ENCODE measurements at regions not wholly inside any gene's neighbourhood (a gene's known extent, or its start where the extent isn't known, plus 50 kb on each side); places are given as distances from the start of the nearest gene placed in this dataset.
"Not testable (repeated sequence)": the region's sequence is repeated elsewhere in the genome, so short reads cannot be mapped to it uniquely, and the experiment has no call there.

DNA sequence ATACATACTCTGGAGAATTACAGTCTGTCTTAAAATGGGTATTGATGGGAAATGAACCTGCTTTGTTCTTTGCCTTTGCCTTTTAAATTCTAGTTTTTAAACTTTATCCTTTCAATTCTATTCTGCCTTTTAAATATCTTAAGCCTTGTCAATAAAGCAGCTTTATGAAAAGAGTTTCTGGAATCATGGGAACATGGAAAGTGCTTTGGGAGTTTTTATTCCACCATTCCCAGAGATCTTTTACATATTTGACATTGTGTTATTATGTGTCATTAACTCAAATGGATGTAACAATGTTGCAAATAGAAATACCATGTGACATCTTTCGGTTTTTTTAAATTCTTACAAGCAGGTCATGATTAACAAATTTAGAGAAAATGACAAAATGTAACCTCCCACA, 555.7 kb upstream of the ANO3 start:
- no peak for DNase-seq

DNA sequence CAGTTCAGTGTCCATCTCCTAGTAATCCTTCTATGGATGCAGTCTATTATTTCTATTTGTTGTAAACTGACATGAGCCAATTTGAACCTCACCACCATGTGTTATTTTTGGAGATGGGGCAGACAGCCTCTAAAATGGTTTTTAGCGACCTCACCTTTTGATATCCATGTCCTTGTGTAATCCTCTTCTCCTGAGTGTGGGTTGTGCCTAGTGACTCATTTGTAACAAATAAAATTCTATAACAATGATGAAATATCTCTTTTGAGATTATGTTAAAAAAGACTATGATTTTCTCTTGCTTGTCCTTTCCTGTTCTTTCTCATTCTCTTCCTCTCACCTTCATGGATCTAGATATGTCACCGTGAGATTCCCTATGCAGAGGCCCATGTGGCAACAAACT, 554.6 kb upstream of the ANO3 start:
- DNase-seq = no peak

DNA sequence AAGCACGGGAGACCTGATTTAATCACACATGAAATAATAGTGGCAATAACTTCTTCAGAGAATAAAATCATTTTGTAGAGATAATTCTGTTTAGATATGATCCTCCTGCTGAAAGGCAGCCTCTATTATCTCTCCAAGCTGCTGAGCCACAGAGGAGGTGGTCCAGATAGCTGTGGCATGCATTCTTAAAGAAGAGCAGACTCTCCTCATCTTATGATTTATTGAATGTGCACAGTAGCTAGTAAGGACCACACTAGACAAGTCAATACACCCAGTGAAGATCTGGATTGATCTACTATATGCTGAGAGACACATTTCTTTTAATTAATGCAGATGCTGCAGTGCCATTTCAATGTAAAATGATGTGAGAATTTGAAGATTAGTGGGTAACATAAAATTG, 552.9 kb upstream of the ANO3 start:
- DNase-seq = no peak

DNA sequence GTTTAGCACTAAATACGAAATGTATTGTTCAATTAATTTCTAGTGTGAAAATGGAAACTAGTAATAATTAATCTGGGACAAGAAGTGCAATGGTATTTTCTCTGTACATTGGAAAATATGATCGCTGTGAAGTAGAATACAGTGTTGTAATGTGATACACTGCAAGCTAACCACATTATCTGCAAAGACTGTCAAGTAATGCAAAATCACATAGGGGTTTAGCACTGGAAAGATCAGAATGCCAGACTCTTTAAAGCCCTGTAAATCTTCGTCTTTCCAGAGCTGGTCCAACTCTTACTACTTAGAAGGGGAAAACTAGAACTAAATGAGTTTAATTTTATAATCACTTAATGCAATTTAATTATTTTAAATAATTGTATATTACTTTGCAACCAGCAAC, 544.5 kb upstream of the ANO3 start:
- peak; percentile 39 to 65 for DNase-seq

DNA sequence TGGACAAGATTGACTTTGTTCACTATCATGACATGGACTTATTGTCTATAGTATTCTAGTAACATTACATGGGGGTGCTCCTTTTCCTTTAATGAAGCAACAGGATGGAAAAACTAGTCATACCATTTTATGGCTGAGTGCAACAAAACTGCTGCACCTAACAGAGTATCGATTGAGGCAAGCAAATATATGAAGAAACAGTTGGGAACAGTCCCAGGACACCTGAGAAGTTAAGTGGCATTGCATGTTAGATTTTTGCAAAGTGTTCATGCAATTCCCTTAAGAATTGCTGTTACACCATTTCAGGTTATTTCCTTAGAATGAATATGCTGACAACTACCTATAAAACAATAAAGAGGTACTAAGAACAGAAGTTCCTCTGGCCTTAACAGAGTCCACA, 541.5 kb upstream of the ANO3 start:
- no peak for DNase-seq

DNA sequence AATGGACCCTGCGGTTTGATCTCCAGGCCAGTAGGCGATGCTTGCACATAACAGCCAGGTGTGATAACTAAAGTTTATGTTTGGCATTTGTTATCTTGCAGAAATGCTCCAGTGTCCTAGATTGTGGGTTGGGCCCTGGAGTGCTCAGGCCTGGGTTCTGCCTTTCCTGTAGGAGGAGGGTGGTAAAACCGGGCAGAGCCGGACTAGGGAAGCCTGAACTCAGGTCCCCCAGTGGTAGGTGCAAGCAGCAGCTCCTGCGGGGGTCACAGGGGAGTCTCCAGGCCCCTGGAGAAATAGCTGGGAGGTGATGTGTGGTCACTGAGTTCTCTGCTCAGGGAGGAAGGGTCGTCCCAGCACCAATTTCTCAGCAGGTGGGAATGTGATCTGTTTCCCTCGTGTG, 538.3 kb upstream of the ANO3 start:
- no peak for DNase-seq

DNA sequence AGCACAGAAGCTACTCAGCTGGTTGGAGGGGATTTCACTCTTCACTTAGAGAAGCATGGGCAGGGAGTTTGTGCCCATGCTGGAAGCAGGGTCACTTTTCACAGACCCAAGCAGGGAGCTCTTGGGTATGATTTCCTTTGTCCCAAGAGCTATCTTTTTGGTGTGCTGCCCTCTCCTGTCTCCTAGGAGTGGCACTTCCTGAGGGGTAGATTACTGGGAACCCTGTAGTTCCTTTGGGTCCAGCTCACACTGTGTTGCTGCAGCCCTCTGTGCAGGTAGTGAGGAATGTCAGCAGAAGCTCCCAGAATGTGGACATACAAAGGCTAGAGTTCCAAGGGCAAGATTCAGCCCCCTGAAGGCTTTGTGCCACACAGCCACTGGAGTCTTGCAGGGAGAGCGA, 537.1 kb upstream of the ANO3 start:
- no peak for DNase-seq

DNA sequence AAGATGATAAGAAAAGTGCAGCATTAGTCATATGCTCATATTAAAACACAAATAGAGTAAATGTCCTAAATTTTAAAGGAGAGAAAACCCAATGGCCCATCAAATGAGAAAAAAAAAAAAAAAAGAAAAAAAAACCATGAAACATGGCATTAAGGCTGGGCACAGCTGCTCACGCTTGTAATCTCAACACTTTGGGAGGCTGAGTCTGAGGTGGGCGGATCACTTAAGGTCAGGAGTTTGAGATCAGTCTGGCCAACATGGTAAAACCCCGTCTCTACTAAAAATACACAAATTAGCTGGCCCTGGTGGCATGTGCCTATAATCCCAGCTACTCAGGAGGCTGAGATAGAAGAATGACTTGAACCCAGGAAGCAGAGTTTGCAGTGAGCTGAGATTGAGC, 515.5 kb upstream of the ANO3 start:
- DNase-seq = no peak

DNA sequence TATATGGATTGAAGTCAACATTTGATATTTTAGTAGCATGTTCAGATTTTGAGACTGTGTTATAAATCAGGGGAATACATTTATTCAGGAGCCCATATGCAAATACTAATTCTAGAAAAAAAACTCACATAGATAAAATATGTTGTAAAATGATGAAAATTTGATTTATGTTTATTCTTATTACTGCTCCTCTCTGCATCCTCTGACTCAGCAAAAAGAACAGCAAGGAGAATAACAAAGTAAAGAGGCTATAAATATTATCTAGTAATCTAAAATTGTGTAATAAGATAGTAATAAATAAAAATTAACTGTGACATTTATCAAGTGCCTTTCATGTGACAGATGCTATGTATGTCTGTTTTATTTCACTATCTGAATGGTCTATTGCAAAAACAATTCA, 507.2 kb upstream of the ANO3 start:
- no peak for DNase-seq

DNA sequence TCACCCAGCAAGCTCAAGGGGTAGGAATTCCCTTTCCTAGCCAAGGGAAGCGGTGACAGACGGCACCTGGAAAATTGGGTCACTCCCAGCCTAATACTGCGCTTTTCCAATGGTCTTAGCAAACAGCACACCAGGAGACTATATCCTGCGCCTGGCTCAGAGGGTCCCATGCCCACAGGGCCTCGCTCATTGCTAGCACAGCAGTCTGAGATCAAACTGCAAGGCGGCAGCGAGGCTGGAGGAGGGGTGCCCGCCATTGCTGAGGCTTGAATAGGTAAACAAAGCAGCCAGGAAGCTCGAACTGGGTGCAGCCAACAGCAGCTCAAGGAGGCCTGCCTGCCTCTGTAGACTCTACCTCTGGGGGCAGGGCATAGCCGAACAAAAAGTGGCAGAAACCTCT, 500.4 kb upstream of the ANO3 start:
- not testable (repeated sequence) for DNase-seq

DNA sequence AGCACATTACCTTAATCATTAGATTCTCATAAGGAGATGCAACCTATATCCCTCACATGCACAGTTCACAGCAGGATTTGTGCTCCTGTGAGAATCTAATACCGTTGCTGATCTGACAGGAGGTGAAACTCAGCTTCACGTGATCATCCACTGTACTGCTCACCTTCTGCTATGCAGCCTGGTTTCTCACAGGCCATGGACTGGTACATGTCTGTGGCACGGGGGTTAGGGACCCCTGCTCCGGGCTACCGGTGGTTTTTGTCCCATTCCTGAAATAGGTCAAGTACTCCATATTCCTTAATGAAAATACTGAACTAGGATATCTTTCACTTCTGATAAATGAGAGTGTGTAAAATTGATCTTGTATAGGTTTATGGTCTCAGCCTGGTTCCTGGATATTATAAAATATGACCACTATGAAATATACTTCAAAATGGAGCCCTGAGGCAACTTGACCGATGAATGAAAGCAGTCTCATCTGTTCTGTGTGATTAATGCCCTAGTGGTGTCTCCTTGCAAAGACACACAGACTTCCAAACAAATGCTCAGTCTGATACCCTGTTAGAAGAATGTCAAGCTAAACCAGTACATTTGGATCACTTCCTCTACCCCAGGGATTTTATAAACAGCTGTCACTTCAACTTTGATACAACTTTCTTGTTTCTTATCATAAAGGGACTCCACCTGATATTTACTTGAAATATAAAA, 492.9 kb upstream of the ANO3 start:
- DNase-seq = peak in 1 of 2 experiments; percentile 9

DNA sequence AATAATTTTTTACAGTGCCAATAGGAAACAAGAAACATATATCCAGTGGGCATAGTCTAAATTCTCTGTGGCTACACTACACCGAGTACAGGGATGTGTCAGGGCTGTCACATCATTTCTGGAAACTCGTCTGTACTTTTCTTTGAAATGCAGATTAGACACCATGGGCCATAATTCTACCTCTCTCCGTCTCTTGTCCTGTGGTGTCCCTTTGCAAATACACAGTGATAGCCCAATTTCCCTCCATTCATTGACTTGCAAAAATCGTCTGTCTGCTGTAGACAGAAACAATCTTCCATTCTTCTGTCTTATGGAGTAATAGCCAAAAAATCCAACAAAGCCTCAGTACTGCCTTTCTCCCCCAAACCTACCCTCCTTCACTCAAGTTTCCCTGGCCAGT, 487.1 kb upstream of the ANO3 start:
- DNase-seq = no peak

DNA sequence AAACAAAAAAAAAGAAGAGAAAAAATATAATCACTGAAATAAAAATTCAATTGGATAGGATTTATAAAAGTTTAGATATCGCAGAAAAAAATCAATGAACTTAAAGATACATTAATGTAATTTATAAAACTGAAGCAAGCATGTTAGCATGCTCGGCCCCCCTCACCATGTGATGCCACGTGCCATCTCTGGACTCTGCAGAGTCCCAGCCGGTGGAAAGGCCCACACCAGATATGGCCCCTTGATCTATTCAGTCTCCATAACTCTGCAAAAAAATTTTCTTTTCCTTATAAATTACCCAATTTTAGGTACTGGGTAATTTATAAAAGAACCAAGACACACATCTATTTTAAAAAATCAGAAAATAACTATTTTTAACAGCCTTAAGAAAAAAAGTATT, 476.0 kb upstream of the ANO3 start:
- no peak for DNase-seq

DNA sequence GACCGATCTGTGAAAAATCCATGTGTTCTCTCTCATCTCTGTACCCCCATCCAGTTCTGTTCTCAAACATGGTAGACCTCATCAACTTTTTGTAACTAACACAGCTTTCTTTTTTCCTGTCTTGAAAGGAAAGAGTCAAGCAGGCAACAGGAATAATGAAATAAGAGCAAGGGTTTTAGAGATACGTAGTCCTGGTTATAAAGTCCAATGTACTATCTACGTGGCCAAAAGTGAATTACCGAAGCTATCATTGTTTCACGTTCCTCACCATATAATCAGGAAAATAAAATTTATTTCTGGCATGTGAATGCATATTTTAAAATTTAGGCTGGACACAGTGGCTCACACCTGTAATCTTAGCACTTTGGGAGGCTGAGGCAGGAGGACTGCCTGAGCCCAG, 472.2 kb upstream of the ANO3 start:
- DNase-seq = no peak

DNA sequence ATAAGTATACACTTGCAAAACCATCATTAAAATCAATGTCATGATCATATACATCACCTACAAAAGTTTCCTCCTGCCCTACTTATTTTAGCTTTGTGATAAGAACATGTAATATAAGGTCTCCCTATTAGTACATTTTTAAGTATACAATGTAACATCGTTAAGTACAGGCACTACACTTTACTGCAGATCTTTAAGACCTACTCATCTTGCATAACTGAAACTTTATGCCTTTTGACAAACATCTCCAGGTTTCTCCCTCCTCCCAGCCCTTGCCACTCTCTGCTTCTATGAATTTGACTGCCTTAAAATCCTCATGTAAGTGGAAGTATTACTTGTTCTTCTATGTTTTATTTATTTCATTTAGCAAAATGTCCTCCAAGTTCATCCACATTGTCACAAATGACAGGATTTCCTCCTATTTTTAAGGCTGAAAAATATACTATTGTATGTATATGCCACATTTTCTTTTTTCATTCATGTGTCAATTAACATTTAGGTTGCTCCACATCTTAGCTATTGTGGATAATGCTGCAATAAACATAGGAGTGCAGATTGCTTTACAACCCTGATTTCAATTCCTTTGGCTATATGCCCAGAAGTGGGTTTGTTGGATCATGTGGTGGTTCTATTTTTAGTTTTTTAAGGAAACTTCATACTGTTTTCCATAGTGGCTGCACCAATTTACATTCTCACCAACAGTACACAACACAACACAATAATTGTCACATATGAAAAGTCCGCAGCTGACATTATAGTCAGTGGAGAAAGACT, 471.1 kb upstream of the ANO3 start:
- peak; percentile 11 to 32 for DNase-seq

DNA sequence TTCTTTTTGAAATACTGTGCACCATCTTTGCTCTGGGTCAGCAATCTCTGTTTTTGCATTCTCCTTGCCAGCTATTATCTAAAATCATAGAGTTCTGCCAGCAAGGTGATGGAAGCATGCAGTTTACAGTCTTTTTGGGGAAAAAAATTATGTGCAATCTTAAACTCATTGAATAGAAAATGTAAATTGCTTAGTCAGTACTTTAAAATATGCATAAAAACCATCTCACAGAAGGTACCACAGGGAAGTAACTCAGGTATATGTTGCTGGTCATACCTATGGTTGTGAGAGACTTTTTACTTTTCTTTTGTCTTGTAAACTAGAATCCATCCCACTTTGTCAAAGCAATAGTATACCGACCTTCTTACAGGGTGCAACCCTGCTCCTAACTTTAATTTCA, 469.8 kb upstream of the ANO3 start:
- no peak for DNase-seq

DNA sequence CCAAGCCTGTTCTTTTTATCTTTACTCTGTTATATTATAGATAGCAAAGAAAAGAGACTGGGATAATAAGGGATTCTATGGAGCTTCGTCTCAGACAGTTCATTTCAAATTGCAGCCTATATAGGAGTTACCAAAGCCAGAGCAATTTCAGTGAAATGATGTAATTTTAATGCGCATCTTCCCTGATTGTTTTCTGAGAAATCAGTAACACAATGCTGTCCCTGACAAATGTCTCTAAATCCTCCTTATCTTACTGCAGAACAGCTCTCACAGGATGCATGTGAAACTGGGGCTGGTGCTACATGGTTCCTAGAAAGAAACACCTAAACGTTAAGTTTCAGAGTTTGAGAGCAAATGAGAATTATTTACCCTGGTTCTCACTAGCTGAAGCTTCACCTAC, 467.9 kb upstream of the ANO3 start:
- DNase-seq = no peak

DNA sequence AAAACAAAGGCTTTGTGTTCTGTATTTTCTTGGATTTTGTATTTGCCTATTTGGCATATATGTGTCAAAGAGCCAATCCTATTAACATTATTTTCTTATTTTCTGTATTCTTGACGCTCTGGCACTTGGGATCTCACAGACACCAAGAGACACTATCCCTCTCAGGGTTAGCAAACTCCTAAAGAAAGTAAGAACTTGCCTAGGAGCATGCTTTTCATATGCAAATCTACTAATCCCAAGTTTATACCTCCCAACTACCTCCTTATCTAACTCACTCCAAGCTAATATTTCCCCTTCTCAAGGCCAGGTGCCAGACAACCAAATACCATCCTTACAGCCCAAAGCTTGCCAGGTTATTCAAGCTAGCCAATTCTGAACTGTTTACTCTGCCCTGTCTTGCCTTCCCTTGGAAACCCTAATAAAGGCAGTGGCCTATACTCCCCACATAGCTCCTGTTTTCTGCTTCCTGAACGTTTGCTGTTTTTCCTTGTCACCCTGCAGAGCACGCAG, 455.4 kb upstream of the ANO3 start:
- no peak for DNase-seq

DNA sequence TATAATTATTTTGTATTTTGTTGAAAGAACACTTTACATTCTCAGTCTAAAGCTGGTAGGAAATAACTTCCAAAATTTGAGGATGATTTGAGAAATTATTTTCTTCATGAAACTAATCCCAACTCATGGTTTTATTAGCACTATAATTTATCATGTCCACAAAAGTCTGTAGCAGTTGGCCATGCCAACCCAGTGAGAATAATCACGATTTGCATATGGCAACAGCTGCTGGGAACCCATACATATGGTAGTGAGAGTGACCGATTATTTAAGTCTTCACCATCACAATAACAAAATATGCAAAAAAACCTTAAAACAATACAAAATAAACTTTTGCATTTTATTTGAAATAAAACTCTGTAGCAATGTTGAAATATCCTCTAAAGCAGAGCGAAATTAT, 445.9 kb upstream of the ANO3 start:
- peak; percentile 38 to 57 for DNase-seq

DNA sequence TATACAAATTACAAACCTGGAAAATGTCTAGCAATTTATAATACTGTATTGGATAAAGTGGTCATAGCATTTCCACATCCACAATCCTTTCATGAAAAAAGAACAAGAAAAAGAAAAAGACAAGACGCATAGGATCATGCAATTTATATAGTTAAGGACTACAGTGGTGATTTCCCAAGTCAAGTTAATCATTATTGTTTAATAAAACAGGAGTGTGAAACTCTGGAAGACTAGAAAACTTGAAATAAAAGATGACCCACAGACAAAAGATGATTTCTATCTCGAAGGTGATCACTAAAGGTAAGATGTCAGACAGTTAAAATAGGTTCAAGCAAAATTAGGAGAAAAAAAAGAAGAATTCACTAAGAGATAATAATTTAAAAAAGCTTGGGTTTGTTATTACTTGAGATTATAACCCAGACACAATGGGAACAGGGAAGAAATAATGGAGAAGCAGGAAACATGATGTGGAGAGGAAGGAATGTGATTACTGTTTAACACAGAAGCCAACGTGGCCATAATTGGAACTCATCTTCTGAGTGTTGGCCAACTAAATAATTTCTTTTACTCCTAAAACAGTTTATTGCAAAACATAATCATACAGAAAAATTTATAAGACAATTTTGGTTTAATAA, 441.2 kb upstream of the ANO3 start:
- no peak for DNase-seq

DNA sequence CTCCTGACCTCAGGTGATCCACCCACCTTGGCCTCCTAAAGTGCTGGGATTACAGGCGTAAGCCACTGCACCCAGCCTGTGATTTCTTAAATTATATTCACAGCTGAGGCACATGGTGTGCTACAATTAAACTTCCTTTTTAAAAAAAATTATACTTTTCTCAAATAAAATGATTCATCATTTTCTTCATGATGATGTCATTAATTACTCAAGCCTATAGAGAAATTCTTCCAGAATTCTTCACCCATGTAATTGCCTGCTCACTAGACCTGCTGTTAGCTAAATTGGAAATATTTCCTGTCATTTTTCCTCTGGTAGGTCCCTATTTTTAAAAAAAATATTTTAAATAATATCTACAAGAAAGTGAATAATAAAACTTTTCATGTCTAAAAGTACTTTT, 440.0 kb upstream of the ANO3 start:
- no peak for DNase-seq

DNA sequence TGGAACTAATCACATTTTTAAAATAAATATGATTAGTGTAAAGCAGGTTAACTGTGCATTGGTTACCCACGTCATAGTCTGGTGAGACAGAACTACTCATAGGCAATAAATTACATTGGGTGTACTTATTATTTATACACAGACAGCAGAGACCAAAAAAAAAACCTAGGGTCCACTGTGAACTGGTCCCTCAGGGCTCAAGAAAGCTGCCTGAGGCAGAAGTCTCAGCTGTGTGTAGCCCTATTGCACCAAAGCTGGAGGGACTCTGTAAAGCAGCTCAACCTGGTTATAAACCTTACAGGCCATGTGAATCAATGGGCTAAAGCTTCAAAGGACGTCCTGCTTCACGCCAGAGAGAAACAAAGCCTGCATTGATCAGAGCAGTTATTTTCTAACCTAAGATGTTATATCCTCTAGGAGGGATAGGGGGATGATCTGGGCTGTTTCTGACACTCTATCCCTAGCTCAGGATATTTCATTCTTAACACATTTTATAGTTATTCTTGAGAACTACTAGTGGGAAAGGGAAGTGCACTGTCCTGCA, 432.2 kb upstream of the ANO3 start:
- no peak for DNase-seq

DNA sequence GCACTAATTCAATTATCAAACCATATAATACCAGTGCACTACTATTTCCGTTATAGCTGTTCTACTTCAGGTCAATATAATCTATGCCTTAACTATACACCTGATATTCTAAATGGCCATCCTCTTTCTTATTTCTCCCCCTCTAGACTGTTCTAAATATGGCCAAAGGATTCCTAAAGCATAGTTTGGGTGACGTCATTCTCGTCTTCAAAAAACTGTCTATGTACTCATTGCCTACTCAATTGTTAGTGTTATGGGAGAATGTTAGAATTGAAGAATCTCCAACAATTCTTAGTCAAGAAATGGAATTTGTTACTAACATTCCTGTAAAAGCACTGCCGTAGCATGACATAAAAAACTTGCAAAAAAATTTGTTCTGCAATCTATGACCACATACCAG, 431.1 kb upstream of the ANO3 start:
- DNase-seq = no peak

DNA sequence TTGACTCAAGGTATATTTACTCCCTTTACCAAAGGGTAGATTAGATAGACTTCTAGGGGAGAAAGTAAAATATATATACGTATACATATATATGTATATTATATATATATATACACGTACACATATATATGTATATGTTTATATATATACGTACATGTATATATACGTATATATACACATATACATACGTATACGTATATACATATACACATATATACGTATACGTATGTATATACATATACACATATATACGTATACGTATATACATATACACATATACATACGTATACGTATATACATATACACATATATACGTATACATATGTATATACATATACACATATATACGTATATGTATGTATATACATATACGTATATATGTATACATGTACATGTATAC, 430.5 kb upstream of the ANO3 start:
- DNase-seq = no peak

Measured in NCI-H526 (cell line).